COLO668 (cell line): ENCODE measurements at regions not wholly inside any gene's neighbourhood (a gene's known extent, or its start where the extent isn't known, plus 50 kb on each side); places are given as distances from the start of the nearest gene placed in this dataset.

Source experiments
- DNase-seq: peaks from one replicate; lab custom pipeline; 2025; ENCODE audit not compliant: unreplicated experiment; lab: John Stamatoyannopoulos, UW

GRCh38 chr10:58969576-58969975 is 206.9 kb upstream of the PHYHIPL start:
- no peak for DNase-seq

DNA sequence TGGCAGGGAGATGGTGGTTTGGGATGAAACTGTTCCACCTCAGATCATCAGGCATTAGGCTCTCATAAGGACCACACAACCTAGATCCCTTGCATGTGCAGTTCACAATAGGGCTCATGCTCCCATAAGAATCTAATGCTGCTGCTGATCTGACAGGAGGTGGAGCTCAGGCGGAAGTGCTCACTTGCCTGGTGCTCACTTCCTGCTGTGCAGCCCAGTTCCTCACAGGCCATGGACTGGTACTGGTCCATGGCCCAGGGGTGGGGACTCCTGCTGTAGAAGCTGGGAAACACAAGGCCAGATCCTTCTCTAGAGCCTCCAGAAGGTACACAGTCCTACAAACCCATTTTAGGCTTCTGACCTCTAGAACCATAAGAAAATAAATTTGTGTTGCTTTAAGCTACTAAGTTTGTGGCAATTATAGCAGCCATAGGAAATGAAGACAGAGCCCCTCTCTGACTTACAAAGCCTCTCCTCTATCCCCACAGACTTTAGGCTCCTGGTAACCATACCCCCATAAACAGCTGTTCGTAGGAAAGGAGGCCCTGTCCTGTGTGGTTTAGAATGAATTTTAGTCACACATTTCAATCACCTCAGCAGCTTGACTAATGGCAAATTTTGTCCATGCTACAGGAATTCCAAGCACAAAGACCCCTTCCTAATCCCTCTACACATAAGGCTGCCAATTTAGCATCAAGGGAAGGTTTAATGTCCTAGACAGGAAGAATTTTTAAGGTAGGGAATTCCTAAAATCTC is 206.1 kb upstream of the PHYHIPL start:
- no peak for DNase-seq

DNA sequence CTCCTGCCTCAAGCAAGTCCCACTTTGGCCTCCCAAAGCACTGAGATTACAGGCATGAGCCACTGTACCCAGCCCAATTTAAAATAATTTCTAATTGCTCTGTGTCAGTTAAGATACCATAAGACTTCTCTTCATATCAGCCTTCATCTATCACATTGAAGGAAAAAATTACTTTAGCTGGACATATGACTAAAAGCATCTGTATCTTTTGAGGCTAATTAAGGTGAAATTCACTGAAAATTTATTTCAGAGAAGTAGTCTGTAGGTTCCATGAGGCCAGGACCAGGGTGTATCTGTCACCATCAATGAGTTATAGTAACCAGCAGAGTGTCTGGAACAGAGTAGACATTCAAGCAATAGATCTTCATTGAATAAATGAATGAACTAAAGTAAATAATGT is 205.2 kb upstream of the PHYHIPL start:
- no peak for DNase-seq

GRCh38 chr10:58971796-58972491 is 204.5 kb upstream of the PHYHIPL start:
- DNase-seq = no peak

- no peak for DNase-seq
Observed at GRCh38 chr10:58972576-58973234, 203.7 kb upstream of the PHYHIPL start.

DNA sequence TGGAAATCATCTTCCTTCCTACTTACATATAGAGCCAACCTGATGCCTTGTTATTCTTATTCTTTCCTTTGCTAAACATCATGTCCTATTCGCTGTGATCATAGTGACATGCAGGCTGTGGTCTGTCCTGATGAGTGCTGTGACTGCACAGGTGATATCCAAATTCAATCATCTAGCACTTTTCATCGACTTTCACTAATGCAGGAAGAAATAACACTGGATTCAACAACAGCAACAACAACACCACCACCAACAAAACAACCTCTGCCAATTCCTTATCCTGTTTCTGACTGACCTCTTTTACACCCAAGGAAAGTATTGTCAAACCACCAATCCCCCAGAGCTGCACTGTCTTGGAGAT is 203.2 kb upstream of the PHYHIPL start:
- DNase-seq = no peak

GRCh38 chr10:58976254-58976653 is 200.2 kb upstream of the PHYHIPL start:
- no peak for DNase-seq

DNA sequence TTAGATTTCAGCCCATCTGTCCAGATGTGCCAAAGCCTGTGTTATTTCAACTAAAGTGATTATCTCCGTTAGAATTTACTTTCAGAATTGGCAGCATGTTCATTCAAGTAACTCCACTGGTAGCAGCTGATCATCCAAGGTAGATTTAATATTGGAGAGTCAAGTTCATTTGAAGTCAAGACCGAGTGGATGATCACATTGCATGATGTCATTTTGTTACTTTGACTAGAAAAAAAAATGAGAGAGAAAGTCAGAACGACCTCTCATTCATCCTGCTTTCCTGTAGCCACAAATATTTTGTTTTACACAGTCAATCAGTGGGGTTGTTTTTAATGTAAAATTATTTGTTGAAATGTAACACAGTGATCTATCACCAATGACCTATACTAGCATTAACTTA is 196.7 kb upstream of the PHYHIPL start:
- DNase-seq = no peak

GRCh38 chr10:58980826-58981415 is 195.5 kb upstream of the PHYHIPL start:
- DNase-seq = no peak

DNA sequence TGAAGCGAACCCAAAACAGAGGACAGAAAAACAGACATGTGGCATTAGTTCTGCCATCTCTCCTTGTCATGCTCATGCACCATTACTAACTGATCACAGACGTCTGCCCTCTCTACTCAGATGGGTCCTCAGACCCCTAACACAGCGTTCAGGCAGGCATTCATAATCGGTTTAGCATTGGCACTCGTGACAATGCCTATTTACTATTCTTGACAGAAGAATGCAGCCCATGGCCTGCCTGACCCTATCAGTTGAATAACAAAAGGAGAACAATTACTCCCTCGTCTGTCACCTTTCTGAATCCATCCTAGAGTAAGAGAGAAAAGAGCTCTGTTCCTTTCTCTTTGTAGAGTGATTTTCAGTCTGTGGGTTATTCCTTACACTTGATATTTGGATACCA is 194.6 kb upstream of the PHYHIPL start:
- no peak for DNase-seq

GRCh38 chr10:58982470-58983239 is 193.8 kb upstream of the PHYHIPL start:
- DNase-seq = no peak

GRCh38 chr10:58985216-58985615 is 191.2 kb upstream of the PHYHIPL start:
- no peak for DNase-seq

DNA sequence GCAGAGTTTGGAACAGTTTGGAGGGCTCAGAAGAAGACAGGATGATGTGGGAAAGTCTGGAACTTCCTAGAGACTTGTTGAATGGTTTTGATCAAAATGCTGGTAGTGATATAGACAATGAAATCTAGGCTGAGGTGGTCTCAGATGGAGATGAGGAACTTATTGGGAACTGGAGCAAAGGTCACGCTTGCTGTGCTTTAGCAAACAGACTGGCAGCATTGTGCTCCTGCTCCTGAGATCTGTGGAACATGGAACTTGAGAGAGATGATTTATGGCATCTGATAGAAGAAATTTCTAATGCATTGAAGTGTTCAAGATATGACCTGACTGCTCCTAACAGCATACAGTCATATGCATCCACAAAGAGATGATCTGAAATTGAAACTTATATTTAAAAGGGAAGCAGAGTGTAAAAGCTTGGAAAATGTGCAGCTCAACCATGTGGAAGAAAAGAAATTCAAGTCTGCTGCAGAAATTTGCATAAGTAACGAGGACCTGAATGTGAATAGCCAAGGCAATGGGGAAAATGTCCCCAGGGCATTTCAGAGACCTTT is 186.9 kb upstream of the PHYHIPL start:
- DNase-seq = no peak

DNA sequence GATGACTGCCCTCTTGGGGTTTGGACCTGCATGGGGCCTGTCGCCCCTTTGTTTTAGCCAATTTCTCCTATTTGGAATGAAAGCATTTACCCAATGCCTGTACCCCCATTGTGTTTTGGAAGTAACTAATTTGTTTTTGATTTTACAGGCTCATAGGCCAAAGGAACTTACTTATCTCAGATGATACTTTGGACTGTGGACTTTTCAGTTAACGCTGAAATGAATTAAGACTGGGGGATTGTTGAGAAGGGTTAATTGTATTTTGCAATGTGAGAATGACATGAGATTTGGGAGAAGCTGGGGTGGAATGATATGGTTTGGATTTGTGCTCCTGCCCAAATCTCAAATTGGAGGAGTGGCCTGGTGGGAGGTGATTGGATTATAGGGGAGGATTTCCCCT is 185.8 kb upstream of the PHYHIPL start:
- no peak for DNase-seq

DNA sequence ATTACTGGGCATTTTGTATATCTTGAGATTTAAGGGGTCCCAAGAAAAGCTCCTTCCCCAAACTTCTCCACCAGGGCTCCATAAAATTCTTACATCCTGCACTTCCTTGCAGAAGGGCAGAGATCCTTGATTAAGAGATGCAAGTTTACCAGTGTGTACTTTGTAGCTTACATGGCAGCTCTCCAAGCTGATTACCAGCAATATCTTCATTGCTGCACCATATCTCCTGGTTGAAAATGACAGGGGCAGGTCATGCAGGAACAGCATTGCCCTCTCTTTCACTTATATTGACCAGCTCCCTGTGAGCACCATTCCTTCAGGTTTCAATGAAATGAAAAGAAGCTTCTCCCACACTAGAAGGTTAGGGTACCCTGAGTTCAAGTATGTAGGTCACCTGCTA is 184.6 kb upstream of the PHYHIPL start:
- DNase-seq = no peak

DNA sequence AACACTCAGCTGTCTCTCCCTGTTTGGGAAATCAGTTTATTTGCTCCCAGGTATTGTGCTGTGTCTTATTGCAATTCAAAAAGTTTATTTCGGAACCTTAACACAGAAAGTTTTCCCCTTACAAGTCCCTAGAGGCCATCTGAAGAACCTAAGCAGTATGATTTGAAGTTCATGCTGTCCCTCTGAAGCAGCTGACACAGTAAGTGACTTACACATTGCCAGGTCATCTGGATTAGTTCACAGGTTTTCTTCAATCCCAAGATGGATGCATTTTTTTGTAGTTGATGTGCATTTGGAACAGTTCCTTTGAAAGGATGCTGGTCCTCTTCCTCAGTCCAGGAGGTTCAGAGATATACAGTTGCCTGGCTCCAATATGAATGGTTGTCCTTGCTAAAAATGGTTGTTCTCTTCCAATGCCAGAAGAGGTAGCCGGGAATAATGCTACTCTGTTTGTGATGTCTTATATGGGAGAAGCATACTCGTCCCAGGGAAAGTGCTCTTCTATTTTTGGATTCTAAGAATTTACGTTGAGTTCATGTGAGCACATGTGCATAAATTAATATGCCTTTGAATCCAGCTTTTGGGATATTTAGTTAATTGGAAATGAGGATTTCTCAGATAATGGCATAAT is 183.5 kb upstream of the PHYHIPL start:
- DNase-seq = no peak

DNA sequence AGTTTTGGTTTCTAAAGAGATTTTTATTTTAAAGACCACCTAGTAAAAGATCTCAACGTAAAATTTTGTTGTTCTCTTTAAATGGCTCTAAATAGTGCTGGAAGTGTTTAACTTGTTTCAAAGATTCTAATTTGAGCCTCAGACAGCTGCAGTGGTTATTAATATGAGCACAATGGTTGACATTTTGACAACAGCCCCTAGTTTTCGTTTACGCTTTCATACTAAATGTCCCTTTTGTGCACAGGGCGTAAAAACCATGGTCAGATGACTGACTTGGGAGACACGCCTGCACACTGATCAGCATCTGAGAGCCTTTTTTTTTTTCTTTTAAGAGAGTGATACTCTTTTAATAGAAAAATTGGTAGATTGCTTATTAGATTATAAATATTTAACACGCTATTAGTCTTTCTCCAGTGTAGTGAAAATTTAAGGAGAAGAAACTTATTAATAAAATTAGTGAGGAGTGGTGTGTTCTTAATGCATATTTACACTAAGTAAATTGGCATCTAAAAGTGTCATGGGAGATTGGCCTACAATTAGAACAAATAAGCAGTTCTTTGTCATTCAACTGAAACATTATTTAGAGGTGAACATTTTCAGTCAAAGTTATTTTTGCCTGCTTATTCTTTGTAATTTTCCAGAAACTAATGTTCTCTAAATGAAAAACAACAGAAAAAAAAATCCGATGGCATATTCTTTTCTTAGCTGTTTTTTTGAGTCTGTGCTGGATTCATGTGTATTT is 182.8 kb upstream of the PHYHIPL start:
- no peak for DNase-seq

DNA sequence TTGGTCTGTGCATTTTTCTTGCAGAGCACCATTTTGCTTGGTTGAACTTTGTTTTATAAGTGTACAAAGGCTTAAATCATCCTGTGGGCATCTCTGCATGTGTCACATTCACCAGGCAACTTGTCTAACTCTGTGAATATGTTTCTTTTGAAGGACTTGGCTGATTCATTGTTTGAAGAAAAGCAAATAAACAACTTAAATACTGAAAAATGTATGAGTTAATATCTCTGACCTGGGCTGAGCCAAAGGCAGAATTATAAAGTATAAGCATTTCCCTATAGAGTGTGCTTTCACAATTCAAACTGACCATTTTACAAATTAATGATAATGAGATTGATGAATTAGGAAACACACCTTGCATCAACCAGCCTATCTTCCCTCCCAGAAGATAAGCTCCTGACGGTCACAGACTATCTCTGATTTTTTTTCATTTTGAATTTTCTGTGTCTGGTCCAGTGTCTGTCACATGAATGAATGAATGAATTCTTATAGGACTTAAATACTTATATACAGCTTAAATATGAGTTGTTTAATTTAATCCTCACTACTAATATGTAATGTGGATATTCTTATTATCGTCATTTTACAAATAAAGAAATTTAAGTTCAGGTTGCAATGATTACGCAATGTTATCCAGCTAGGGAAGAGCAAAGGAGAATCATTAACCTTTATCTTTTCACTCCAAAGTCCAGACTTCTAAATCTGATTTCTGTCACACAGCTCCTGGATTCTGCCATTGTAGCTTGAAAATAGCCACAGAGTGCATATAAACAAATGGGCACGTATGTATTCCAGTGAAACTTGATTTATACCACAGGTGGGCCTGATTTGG is 182.0 kb upstream of the PHYHIPL start:
- no peak for DNase-seq

DNA sequence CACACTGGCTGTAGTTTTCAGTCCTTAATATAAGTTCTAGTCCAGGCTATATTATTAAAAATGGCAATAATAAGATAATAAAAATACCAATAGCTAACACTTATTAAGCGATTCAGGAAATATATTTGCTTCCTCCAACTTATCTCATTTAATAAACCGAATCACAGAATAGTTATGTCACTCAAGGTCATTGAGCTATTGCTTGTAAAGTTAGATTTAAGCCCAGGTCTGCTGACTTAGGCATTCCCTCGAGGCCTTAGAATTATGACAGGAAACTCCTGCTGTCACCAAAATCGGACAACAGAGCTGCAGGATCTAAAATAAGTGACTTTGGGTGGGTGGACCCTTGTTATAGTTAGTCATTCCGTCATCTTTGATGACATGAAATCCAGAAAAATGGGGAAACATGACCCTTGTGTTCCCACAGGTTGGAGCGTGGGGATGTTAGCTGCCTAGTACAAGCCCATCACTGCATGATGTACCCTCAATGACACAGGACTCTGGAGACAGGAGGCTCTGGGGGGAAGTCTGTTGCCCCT is 181.3 kb upstream of the PHYHIPL start:
- no peak for DNase-seq
